HG03108 (cell line): ENCODE measurements at regions not wholly inside any gene's neighbourhood (a gene's known extent, or its start where the extent isn't known, plus 50 kb on each side); places are given as distances from the start of the nearest gene placed in this dataset.

ENCODE experiments used
- ATAC-seq: cut with Tn5 transposase; IDR thresholded peaks from one replicate; pipeline ENCODE4 v1.9.1; 2021; ENCODE audit warnings: moderate library complexity; ENCODE audit not compliant: unreplicated experiment

GRCh38 chr17:5635949-5636348 is 51.6 kb upstream of the NLRP1 start:
- no peak for ATAC-seq

- no peak for ATAC-seq
Observed at GRCh38 chr17:5638596-5638995, 54.3 kb upstream of the NLRP1 start.

- no peak for ATAC-seq
Observed at GRCh38 chr17:5640726-5641125, 56.4 kb upstream of the NLRP1 start.

- ATAC-seq, result no peak
Observed at GRCh38 chr17:5642752-5643151, 58.4 kb upstream of the NLRP1 start.

- ATAC-seq, result no peak
Observed at GRCh38 chr17:5644065-5644464, 59.8 kb upstream of the NLRP1 start.

DNA sequence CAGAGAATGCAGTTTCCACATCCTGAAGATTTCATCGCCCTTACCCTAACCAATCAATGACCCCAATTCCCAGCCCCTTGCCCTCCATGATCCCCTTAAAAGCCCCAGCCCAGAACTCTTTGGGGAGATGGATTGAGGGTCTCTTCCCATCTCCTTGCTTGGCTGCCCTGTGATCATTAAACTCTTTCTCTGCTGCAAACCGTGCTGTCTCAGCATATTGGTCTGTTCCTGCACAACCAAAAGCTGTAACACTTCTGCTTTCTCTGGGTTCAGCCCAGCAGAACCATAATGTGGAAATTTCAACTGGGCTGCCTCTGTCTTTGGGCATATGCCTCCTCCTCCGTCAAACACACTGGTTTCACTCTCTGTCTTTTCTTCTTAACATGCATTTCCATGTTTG is 67.0 kb upstream of the NLRP1 start:
- ATAC-seq, result no peak

- ATAC-seq, result no peak
Observed at GRCh38 chr17:5661491-5662125, 77.3 kb upstream of the NLRP1 start.

DNA sequence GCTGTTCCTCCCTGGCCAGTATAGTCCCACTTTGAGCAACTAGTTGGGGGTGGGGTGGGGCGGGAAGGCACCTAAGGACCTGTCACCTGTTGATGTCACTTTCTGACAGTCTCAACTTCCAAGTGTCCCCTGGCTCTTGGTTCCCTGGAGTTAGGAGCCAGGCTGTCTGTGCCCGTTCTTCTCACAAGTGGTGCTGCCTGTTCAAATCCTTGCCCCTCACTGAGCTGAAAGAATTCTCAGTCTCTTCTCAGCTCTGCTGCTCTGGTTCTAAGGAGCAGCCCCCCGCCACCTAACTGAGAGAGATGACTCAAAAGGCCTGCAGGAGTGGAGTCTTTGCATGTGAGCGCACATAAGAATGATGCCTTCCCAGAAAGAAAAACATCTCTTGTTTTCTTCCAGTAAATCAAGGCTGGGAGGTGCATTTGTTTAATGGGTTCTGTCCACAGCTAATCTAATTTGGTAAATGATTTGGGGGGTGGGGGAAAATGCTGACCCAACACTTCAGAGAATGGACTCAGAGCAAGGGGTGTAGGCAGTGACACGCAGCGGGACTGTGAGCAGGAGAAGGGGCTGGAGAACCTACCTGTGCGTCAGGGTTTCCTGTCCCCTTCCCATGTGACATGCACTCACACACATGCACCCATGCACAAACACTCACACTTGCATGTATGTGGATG is 78.2 kb upstream of the NLRP1 start:
- no peak for ATAC-seq

GRCh38 chr17:5665164-5665563 is 80.9 kb upstream of the NLRP1 start:
- ATAC-seq, result no peak

DNA sequence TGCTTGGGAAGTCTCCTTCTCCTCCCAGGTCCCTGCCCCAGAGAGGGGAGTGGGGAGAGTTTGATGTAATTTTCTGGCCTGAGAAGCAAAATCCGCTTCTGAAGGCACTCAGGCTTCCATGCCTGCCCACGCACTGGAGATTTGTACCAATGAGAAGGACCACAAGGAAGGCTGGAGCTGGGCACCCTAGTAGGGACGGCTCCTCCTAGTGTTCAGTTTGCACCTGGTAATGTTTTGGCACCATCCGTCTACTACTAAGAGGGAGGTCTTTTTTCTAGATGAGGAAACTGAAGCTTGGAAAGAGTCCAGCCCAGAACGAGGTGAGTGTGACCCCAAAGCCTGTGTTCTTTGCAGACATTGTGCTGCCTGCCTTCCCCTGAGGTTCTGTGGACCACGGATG is 83.6 kb upstream of the NLRP1 start:
- no peak for ATAC-seq

DNA sequence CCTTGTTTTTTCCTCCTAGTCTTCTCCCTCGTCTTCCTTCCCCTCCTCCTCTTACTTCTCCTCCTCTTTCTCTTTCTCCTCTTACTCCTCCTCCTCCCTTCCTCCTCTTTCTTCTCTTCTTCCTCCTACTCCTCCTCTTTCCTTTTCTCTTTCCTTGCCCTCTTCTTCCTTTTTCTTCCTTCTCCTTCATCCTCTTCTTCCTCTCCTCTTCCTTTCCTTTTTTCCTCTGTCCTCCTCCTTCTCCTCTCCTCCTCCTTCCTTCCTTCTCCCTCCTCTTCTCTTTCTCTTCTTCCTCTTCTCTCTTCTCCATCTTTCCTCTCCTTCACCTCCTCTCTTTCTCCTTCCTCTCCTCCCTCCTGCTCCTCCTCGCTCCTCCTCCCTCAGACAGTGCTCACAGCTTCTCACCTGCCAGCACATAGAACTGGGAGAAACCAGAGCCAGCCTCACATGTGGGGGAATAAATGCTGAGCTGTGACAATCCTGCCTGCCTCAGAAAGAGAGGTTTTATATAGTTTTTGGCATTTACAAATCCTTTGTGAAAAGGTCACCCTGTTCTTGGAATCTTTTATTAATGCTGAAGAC is 84.3 kb upstream of the NLRP1 start:
- no peak for ATAC-seq

- ATAC-seq, result no peak
Observed at GRCh38 chr17:5669191-5669590, 84.9 kb upstream of the NLRP1 start.

DNA sequence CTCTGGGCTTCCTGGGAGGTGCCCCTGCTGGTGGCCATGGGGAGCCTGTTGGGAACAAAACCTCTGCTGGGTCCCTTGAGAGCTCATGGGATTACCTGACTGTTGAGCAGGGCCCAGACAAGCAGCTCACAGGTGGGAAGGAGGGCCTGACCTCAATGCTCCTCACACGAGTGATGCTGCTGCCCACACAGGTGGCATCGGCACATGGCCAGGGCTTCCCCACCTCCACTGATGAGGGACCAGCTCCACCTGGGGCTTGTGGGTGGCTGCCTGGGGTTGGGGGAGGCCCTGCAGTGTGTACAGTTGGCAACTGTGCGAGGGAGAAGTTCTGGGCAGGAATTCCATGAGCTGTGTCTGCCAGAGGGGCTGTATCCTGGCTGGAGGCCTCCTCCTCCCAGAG is 87.8 kb upstream of the NLRP1 start:
- ATAC-seq, result no peak

- ATAC-seq, result no peak
Observed at GRCh38 chr17:5672815-5673430, 88.6 kb upstream of the NLRP1 start.

- ATAC-seq, result no peak
Observed at GRCh38 chr17:5675625-5676421, 91.5 kb upstream of the NLRP1 start.

GRCh38 chr17:5677620-5678019 is 93.3 kb upstream of the NLRP1 start:
- ATAC-seq, result no peak

GRCh38 chr17:5678171-5678570 is 93.9 kb upstream of the NLRP1 start:
- no peak for ATAC-seq

GRCh38 chr17:5680766-5681165 is 96.5 kb upstream of the NLRP1 start:
- no peak for ATAC-seq

- no peak for ATAC-seq
Observed at GRCh38 chr17:5683241-5683640, 98.9 kb upstream of the NLRP1 start.

- no peak for ATAC-seq
Observed at GRCh38 chr17:5686074-5686635, 101.8 kb upstream of the NLRP1 start.

GRCh38 chr17:5687646-5688045 is 103.3 kb upstream of the NLRP1 start:
- no peak for ATAC-seq
